Coronary artery (tissue), 2 donors: ENCODE measurements at regions not wholly inside any gene's neighbourhood (a gene's known extent, or its start where the extent isn't known, plus 50 kb on each side); places are given as distances from the start of the nearest gene placed in this dataset.
A peak's percentile ranks its signal among the peaks of the same experiment; 100 is the strongest.

Experiments used
- DNase-seq: peaks from one replicate; pipeline ENCODE4 v3.0.0-alpha.2; 2017; ENCODE audit warnings: low spot score
- H3K27ac ChIP-seq, 2 donors: fragments of 200-600 bp; sonication (generic); one replicate each; pipeline ENCODE4 v1.5.1; 2016 to 2019
- H3K4me3 ChIP-seq: fragments of 200-600 bp; sonication (generic); 2 replicates; pipeline ENCODE4 v1.5.1; 2016; ENCODE audit warnings: mild to moderate bottlenecking, moderate library complexity
- CTCF ChIP-seq: fragments of 200-600 bp; sonication (generic); IDR thresholded peaks from one replicate; pipeline ENCODE4 v1.5.1; 2019; ENCODE audit warnings: antibody characterized with exemption

GRCh38 chr14:101191721-101192660, 288.5 kb upstream of the RTL1 start:
- no peak overlapping the region for H3K27ac ChIP-seq
- H3K4me3 ChIP-seq = no peak overlapping the region
- TF ChIP-seq CTCF = no peak
- DNase-seq = peak; percentile 50

- no peak overlapping the region for H3K4me3 ChIP-seq
- no peak overlapping the region for H3K27ac ChIP-seq
- DNase-seq = no peak
- TF ChIP-seq CTCF = no peak
Observed at GRCh38 chr14:101192661-101193000, 289.1 kb upstream of the RTL1 start.

GRCh38 chr14:101193106-101193844, 289.8 kb upstream of the RTL1 start:
- no peak overlapping the region for H3K27ac ChIP-seq
- peak; percentile 59 for DNase-seq
- TF ChIP-seq CTCF = no peak
- H3K4me3 ChIP-seq = no peak overlapping the region

- H3K27ac ChIP-seq = no peak overlapping the region
- TF ChIP-seq CTCF = no peak
- DNase-seq = peak; percentile 50
- H3K4me3 ChIP-seq = no peak overlapping the region
Observed at GRCh38 chr14:101193845-101194372, 290.4 kb upstream of the RTL1 start.

- TF ChIP-seq CTCF = no peak
- Histone ChIP-seq H3K4me3 (no peak overlapping the region), H3K27ac (no peak overlapping the region)
- peak; percentile 65 for DNase-seq
Observed at GRCh38 chr14:101194373-101195308, 291.1 kb upstream of the RTL1 start.

- TF ChIP-seq CTCF = no peak
- Histone ChIP-seq H3K4me3 (no peak overlapping the region), H3K27ac (no peak overlapping the region)
- DNase-seq = peak; percentile 54
Observed at GRCh38 chr14:101195309-101195901, 291.9 kb upstream of the RTL1 start.
